ENCODE measurements at regions not wholly inside any gene's neighbourhood (a gene's known extent, or its start where the extent isn't known, plus 50 kb on each side); places are given as distances from the start of the nearest gene placed in this dataset.
A peak's percentile ranks its signal among the peaks of the same experiment; 100 is the strongest.
"Not testable (repeated sequence)": the region's sequence is repeated elsewhere in the genome, so short reads cannot be mapped to it uniquely, and the experiment has no call there.

DNA sequence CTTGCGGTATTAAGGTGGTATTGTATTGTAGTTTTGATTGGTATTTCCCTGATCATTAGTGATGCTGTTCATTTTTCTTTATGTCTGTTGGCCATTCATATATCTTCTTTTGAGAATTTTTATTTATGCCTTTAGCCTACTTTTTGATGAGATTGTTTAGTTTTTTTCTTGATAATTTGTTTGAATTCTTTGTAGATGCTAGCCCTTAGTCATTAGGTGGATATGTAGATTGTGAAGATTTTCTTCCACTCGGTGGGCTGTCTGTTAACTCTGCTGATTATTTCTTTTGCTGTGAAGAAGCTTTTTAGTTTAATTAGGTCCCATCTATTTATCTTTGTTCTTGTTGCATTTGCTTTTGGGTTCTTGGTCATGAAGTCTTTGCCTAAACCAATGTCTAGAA lies 115.4 kb downstream of the VPREB1 start:
- no peak for DNase-seq
- H3K79me2 ChIP-seq (ENCODE audit: low read length): no peaks in the 10 kb centered on the region

DNA sequence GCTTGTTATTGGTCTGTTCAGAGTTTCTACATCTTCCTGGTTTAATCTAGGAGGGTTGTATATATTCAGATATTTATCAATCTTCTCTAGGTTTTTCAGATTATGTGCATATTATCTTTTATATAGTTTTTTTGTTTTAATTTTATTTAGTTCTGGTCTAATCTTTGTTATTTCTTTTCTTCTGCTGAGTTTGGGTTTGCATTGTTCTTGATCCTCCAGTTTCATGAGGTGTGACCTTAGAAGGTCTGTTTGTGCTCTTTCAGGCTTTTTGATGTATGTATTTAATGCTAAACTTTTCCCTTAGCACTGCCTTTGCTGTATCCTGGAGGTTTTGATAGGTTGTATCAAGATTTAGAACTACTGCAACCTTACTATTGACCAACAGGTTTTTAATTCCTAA lies 117.7 kb downstream of the VPREB1 start:
- Histone ChIP-seq H4K20me1 (ENCODE audit: insufficient read depth, low read depth, low read length) (no peaks in the 10 kb centered on the region), H3K4me1 (ENCODE audit: low read length) (peaks cover 28% of the 10 kb centered on the region), H3K4me3 (ENCODE audit: low read length) (no peak overlapping the region), H2AFZ (ENCODE audit: low read length) (no peak overlapping the region), H3K27me3 (ENCODE audit: low read length) (no peaks in the 10 kb centered on the region), H3K9me2 (replicated peaks; ENCODE audit: insufficient read depth, low read length) (no peaks in the 10 kb centered on the region), H3K4me2 (ENCODE audit: low read depth, low read length, poor library complexity, severe bottlenecking) (no peak overlapping the region), H3K27ac (ENCODE audit: low read length) (no peak overlapping the region), H3K79me2 (ENCODE audit: low read length) (no peaks in the 10 kb centered on the region), H3K9ac (ENCODE audit: low read length) (0 out of 2 replicates have a peak overlapping the region, but pooled peaks have one; percentile 15), H3K36me3 (ENCODE audit: insufficient read depth, low read length) (no peaks in the 10 kb centered on the region), H3K9me3 (ENCODE audit: low read length) (no peaks in the 10 kb centered on the region)
- DNase-seq: no peak

More for the DNA sequence above, 115.4 kb downstream of the VPREB1 start:
- no peaks in the 10 kb centered on the region for H3K36me3 ChIP-seq (ENCODE audit: insufficient read depth, low read length)
- no peak overlapping the region for H3K9ac ChIP-seq (ENCODE audit: low read length)
- no peaks in the 10 kb centered on the region for H3K9me2 ChIP-seq (replicated peaks; ENCODE audit: insufficient read depth, low read length)
- H3K4me1 ChIP-seq (ENCODE audit: low read length): peaks cover 28% of the 10 kb centered on the region
- H4K20me1 ChIP-seq (ENCODE audit: insufficient read depth, low read depth, low read length): no peaks in the 10 kb centered on the region
- no peaks in the 10 kb centered on the region for H3K9me3 ChIP-seq (ENCODE audit: low read length)
- no peak overlapping the region for H3K27ac ChIP-seq (ENCODE audit: low read length)
- no peak overlapping the region for H3K4me3 ChIP-seq (ENCODE audit: low read length)
- no peaks in the 10 kb centered on the region for H3K27me3 ChIP-seq (ENCODE audit: low read length)
- no peak overlapping the region for H3K4me2 ChIP-seq (ENCODE audit: low read depth, low read length, poor library complexity, severe bottlenecking)
- H2AFZ ChIP-seq (ENCODE audit: low read length): no peak overlapping the region

DNA sequence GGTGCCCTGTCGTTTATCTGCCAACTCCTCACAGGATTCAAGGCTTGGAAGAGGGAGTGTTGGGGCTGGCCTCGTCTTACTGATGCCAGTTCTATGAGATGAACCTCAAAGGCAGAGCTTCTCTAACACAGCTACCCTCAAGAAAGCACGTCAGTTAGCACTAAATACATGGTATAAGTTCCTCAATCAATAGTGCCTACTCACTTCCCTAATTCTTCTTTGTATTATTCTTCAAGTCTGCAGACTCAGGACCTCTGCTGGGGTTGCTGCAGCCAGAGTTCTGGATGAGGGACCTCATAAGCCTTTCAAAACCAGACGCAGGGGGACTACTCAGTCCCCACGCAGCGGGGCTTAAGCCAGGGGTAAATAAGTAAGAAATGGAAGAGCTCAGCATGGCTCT lies 118.3 kb downstream of the VPREB1 start:
- Histone ChIP-seq H3K9me2 (replicated peaks; ENCODE audit: insufficient read depth, low read length) (no peaks in the 10 kb centered on the region), H3K27ac (ENCODE audit: low read length) (no peak overlapping the region), H3K4me2 (ENCODE audit: low read depth, low read length, poor library complexity, severe bottlenecking) (no peak overlapping the region), H3K79me2 (ENCODE audit: low read length) (no peaks in the 10 kb centered on the region), H3K9me3 (ENCODE audit: low read length) (no peaks in the 10 kb centered on the region), H3K4me3 (ENCODE audit: low read length) (no peak overlapping the region), H2AFZ (ENCODE audit: low read length) (no peak overlapping the region), H3K9ac (ENCODE audit: low read length) (peak overlapping the region; percentile 15; the same call in 1 of the 2 replicates), H3K4me1 (ENCODE audit: low read length) (peaks cover 24% of the 10 kb centered on the region), H4K20me1 (ENCODE audit: insufficient read depth, low read depth, low read length) (no peaks in the 10 kb centered on the region), H3K36me3 (ENCODE audit: insufficient read depth, low read length) (no peaks in the 10 kb centered on the region), H3K27me3 (ENCODE audit: low read length) (no peaks in the 10 kb centered on the region)
- DNase-seq: peak; percentile 58

DNA sequence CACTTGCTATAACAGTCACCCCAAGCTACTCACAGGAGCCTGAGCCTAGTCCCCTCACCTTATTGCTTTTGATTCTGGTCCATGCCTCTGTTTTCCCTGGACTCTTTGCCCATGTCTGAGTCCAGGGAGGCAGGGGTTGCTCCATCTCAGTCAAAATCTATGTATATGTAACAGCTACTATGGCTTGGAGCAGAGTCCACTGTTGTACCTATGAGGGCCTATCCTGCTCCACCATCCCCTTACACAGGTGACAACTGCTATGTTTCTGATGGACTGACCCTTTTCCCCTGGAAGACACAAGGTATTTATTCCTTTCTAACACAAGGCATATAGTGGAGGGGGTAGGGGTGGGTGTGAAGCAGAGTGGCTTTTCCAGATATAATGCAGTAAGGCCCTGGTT lies 119.6 kb downstream of the VPREB1 start:
- Histone ChIP-seq H3K36me3 (ENCODE audit: insufficient read depth, low read length) (no peaks in the 10 kb centered on the region), H3K4me2 (ENCODE audit: low read depth, low read length, poor library complexity, severe bottlenecking) (no peak overlapping the region), H3K27me3 (ENCODE audit: low read length) (no peaks in the 10 kb centered on the region), H3K27ac (ENCODE audit: low read length) (no peak overlapping the region), H3K4me1 (ENCODE audit: low read length) (peaks cover 34% of the 10 kb centered on the region), H3K9ac (ENCODE audit: low read length) (no peak overlapping the region), H2AFZ (ENCODE audit: low read length) (no peak overlapping the region), H3K9me3 (ENCODE audit: low read length) (no peaks in the 10 kb centered on the region), H3K9me2 (replicated peaks; ENCODE audit: insufficient read depth, low read length) (no peaks in the 10 kb centered on the region), H3K79me2 (ENCODE audit: low read length) (no peaks in the 10 kb centered on the region), H3K4me3 (ENCODE audit: low read length) (no peak overlapping the region), H4K20me1 (ENCODE audit: insufficient read depth, low read depth, low read length) (no peaks in the 10 kb centered on the region)
- no peak for DNase-seq

DNA sequence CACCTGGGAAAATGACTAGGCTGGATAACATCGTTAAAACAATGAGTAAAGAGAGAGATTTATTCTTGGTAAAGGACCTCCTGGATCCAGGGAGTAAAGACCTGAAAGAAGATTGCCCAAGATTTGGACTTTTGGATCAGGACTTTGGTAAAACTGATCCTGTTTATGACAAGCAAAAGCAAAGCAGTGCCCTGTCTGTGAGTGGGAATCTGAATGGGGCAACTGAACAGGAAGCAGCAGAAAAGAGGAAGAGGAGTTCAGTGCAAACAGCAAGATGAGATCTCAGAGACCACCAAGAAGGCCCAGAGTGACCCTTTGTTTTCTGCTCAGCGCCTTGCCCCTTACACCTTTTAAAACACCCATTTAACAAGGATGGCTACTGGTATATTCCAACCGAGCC lies 122.0 kb downstream of the VPREB1 start:
- H3K4me2 ChIP-seq (ENCODE audit: low read depth, low read length, poor library complexity, severe bottlenecking): no peak overlapping the region
- H4K20me1 ChIP-seq (ENCODE audit: insufficient read depth, low read depth, low read length): no peaks in the 10 kb centered on the region
- no peaks in the 10 kb centered on the region for H3K27me3 ChIP-seq (ENCODE audit: low read length)
- no peaks in the 10 kb centered on the region for H3K9me3 ChIP-seq (ENCODE audit: low read length)
- H3K4me3 ChIP-seq (ENCODE audit: low read length): no peak overlapping the region
- H3K79me2 ChIP-seq (ENCODE audit: low read length): no peaks in the 10 kb centered on the region
- no peaks in the 10 kb centered on the region for H3K36me3 ChIP-seq (ENCODE audit: insufficient read depth, low read length)
- no peak overlapping the region for H3K9ac ChIP-seq (ENCODE audit: low read length)
- H2AFZ ChIP-seq (ENCODE audit: low read length): 0 out of 2 replicates have a peak overlapping the region, but pooled peaks have one; percentile 1
- no peaks in the 10 kb centered on the region for H3K9me2 ChIP-seq (replicated peaks; ENCODE audit: insufficient read depth, low read length)
- peaks cover 57% of the 10 kb centered on the region for H3K4me1 ChIP-seq (ENCODE audit: low read length)
- no peak overlapping the region for H3K27ac ChIP-seq (ENCODE audit: low read length)
- DNase-seq: no peak

DNA sequence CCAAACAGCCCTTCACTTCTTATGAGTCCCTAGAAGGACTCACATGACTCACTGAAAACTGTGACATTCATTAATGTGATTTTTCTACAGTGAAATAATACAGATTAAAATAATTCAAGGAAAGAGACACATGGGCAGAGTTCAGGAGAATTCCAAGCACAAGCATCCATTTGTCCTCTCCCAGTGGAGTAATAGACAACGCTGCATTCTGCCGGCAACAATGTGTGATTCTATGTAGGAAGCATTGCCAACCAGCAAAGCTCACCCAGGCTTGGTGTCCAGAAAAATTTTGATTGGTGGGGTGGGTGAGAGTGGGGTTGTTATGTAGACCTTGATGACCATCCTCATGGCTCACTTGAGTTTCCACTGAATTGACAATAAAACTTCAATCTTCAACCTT lies 123.9 kb downstream of the VPREB1 start:
- no peak for DNase-seq
- H3K27me3 ChIP-seq (ENCODE audit: low read length): no peaks in the 10 kb centered on the region
- H3K9me2 ChIP-seq (replicated peaks; ENCODE audit: insufficient read depth, low read length): no peaks in the 10 kb centered on the region
- H3K4me1 ChIP-seq (ENCODE audit: low read length): peaks cover 65% of the 10 kb centered on the region
- H4K20me1 ChIP-seq (ENCODE audit: insufficient read depth, low read depth, low read length): no peaks in the 10 kb centered on the region
- H3K27ac ChIP-seq (ENCODE audit: low read length): no peak overlapping the region
- no peak overlapping the region for H3K4me3 ChIP-seq (ENCODE audit: low read length)
- H3K9ac ChIP-seq (ENCODE audit: low read length): no peak overlapping the region
- H3K36me3 ChIP-seq (ENCODE audit: insufficient read depth, low read length): no peaks in the 10 kb centered on the region
- no peaks in the 10 kb centered on the region for H3K79me2 ChIP-seq (ENCODE audit: low read length)
- H3K4me2 ChIP-seq (ENCODE audit: low read depth, low read length, poor library complexity, severe bottlenecking): peak overlapping the region; percentile 68
- H2AFZ ChIP-seq (ENCODE audit: low read length): no peak overlapping the region
- no peaks in the 10 kb centered on the region for H3K9me3 ChIP-seq (ENCODE audit: low read length)

DNA sequence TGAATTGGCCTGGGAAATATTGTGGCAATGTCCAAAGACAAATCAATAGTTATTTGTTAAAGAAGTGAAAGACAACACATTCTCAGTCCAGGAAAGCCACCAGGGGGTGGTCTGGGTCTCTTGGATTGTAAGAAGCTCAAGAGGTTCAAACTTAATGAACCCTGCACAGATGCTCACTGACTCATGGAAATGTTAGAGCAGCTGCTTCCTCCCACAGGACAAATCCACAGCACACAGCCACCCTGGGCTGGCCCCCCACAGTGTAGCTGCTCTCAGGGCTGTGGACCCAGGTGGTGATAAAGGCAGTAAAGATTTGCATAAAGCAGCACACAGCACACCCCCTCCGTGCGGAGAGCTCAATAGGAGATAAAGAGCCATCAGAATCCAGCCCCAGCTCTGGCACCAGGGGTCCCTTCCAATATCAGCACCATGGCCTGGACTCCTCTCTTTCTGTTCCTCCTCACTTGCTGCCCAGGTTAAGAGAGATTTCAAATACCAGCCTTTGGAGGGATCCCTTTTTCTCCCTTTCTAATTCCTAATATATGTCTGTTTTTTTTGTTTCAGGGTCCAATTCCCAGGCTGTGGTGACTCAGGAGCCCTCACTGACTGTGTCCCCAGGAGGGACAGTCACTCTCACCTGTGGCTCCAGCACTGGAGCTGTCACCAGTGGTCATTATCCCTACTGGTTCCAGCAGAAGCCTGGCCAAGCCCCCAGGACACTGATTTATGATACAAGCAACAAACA lies 124.8 kb downstream of the VPREB1 start:
- H3K9me3 ChIP-seq (ENCODE audit: low read length); H3K9me2 ChIP-seq (replicated peaks; ENCODE audit: insufficient read depth, low read length); H3K79me2 ChIP-seq (ENCODE audit: low read length); H3K36me3 ChIP-seq (ENCODE audit: insufficient read depth, low read length); H3K27me3 ChIP-seq (ENCODE audit: low read length); H2AFZ ChIP-seq (ENCODE audit: low read length); H4K20me1 ChIP-seq (ENCODE audit: insufficient read depth, low read depth, low read length): not testable (repeated sequence)
- Histone ChIP-seq H3K4me3 (ENCODE audit: low read length) (peak overlapping the region; percentile 39; the same call in 1 of the 2 replicates), H3K9ac (ENCODE audit: low read length) (peak overlapping the region; percentile 47), H3K4me1 (ENCODE audit: low read length) (peaks cover 69% of the 10 kb centered on the region), H3K27ac (ENCODE audit: low read length) (peak overlapping the region; percentile 67), H3K4me2 (ENCODE audit: low read depth, low read length, poor library complexity, severe bottlenecking) (peak overlapping the region; percentile 68)
- peak; percentile 74 for DNase-seq

DNA sequence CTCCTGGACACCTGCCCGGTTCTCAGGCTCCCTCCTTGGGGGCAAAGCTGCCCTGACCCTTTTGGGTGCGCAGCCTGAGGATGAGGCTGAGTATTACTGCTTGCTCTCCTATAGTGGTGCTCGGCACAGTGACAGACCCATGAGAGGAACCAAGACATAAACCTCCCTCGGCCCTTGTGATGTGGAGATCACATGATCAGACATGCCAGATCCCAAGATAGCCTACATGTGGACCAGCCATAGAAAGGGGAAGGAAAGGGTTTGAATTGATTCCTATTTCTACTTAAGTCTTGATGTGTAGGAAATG lies 125.3 kb downstream of the VPREB1 start:
- no peaks in the 10 kb centered on the region for H3K9me2 ChIP-seq (replicated peaks; ENCODE audit: insufficient read depth, low read length)
- peak; percentile 81 for DNase-seq
- H3K36me3 ChIP-seq (ENCODE audit: insufficient read depth, low read length): no peaks in the 10 kb centered on the region
- peaks cover 75% of the 10 kb centered on the region for H3K4me1 ChIP-seq (ENCODE audit: low read length)
- H4K20me1 ChIP-seq (ENCODE audit: insufficient read depth, low read depth, low read length): no peaks in the 10 kb centered on the region
- peak overlapping the region; percentile 68 for H3K4me2 ChIP-seq (ENCODE audit: low read depth, low read length, poor library complexity, severe bottlenecking)
- H3K9ac ChIP-seq (ENCODE audit: low read length): peak overlapping the region; percentile 47
- peak overlapping the region; percentile 39; the same call in 1 of the 2 replicates for H3K4me3 ChIP-seq (ENCODE audit: low read length)
- no peaks in the 10 kb centered on the region for H3K27me3 ChIP-seq (ENCODE audit: low read length)
- H3K27ac ChIP-seq (ENCODE audit: low read length): peak overlapping the region; percentile 67
- H3K9me3 ChIP-seq (ENCODE audit: low read length): no peaks in the 10 kb centered on the region
- H3K79me2 ChIP-seq (ENCODE audit: low read length): no peaks in the 10 kb centered on the region
- H2AFZ ChIP-seq (ENCODE audit: low read length): no peak overlapping the region

All from Karpas-422 (cell line).